Right atrium auricular region (tissue), 2 donors: ENCODE measurements at regions not wholly inside any gene's neighbourhood (a gene's known extent, or its start where the extent isn't known, plus 50 kb on each side); places are given as distances from the start of the nearest gene placed in this dataset.

Experiments used
- DNase-seq: peaks from one replicate; pipeline ENCODE4 v3.0.0-alpha.2; 2019; ENCODE audit warnings: low spot score
- H3K27ac ChIP-seq, 2 donors: fragments of 200-600 bp; sonication (generic); 1 replicate in 1 of 2; 2 replicates in 1 of 2; pipeline ENCODE4 v1.5.1; 2016 to 2019
- H3K27me3 ChIP-seq, 2 donors: fragments of 200-600 bp; sonication (generic); one replicate each; pipeline versions ENCODE4 v1.5.1 to v1.6.0; 2017 to 2019
- H3K36me3 ChIP-seq: fragments of 200-600 bp; sonication (generic); one replicate; pipeline ENCODE4 v1.5.1; 2016
- H3K4me1 ChIP-seq, 2 donors: fragments of 200-600 bp; sonication (generic); one replicate each; pipeline versions ENCODE4 v1.5.1 to v1.6.0; 2017 to 2019
- H3K4me3 ChIP-seq, 2 donors: fragments of 200-600 bp; sonication (generic); 1 replicate in 1 of 2; 2 replicates in 1 of 2; pipeline ENCODE4 v1.5.1; 2017 to 2019; ENCODE audit warnings: mild to moderate bottlenecking in 1 of 2, moderate library complexity in 1 of 2
- H3K9me3 ChIP-seq, 2 donors: fragments of 200-600 bp; sonication (generic); one replicate each; pipeline ENCODE4 v1.5.1; 2019
- CTCF ChIP-seq, 2 donors: fragments of 200-600 bp; sonication (generic); IDR thresholded peaks; one replicate each; pipeline ENCODE4 v1.5.1; 2019; ENCODE audit warnings: antibody characterized with exemption in 2 of 2

GRCh38 chr4:111209706-111210105 is 586.8 kb upstream of the PITX2 start:
- TF ChIP-seq CTCF (IDR thresholded peaks at IDR 0.05): no peak
- H3K36me3 ChIP-seq: no peaks in the 10 kb centered on the region
- H3K9me3 ChIP-seq: no peaks in the 10 kb centered on the region
- H3K4me1 ChIP-seq: no peaks in the 10 kb centered on the region
- no peaks in the 10 kb centered on the region for H3K27me3 ChIP-seq
- H3K4me3 ChIP-seq: no peak overlapping the region
- no peak overlapping the region for H3K27ac ChIP-seq
- no peak for DNase-seq

GRCh38 chr4:111210595-111210994 is 587.7 kb upstream of the PITX2 start:
- no peak overlapping the region for H3K4me3 ChIP-seq
- no peaks in the 10 kb centered on the region for H3K4me1 ChIP-seq
- no peak for DNase-seq
- H3K27me3 ChIP-seq: no peaks in the 10 kb centered on the region
- no peak overlapping the region for H3K27ac ChIP-seq
- TF ChIP-seq CTCF (IDR thresholded peaks at IDR 0.05): no peak
- no peaks in the 10 kb centered on the region for H3K36me3 ChIP-seq
- H3K9me3 ChIP-seq: no peaks in the 10 kb centered on the region

DNA sequence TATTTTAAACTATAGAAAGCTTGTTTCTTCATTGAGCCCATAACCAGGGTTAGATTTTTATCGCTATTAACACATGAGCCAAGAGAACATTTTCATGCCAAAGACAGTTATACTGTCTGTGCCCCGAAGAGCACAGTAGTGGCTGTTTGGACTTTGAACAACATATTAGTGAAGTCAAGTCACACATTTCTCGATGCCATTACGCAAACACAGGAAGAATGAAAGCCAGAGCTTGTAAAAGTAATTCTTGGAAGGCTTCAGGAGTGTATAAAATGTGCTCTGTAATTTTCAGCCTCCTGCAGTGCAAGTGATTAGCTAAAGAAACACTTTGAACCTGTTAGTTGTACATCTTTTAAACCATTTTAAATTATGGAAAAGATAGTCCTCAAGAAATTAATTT is 590.7 kb upstream of the PITX2 start:
- no peaks in the 10 kb centered on the region for H3K36me3 ChIP-seq
- no peak for DNase-seq
- TF ChIP-seq CTCF (IDR thresholded peaks at IDR 0.05): no peak
- no peaks in the 10 kb centered on the region for H3K27me3 ChIP-seq
- no peak overlapping the region for H3K27ac ChIP-seq
- no peak overlapping the region for H3K4me3 ChIP-seq
- no peaks in the 10 kb centered on the region for H3K9me3 ChIP-seq
- no peaks in the 10 kb centered on the region for H3K4me1 ChIP-seq

DNA sequence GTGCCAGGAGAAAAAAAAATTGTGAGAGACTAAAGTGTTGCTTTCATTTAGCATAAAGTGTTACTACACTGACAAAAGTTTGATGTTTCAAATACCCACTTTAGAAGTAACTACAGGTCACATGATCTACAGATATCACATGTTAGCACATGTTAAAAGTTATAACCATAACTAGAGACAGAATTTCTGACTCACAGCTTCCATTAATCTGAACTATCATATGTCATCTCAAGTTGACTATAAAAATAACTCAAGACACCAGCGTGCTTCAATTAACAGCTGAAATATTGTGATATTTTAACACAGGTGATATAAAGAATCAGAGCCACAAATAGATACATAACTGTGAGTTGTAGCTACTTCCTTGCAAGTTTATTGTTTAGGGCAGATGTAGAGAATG is 591.5 kb upstream of the PITX2 start:
- H3K4me1 ChIP-seq: no peaks in the 10 kb centered on the region
- no peak for DNase-seq
- H3K9me3 ChIP-seq: no peaks in the 10 kb centered on the region
- H3K36me3 ChIP-seq: no peaks in the 10 kb centered on the region
- TF ChIP-seq CTCF (IDR thresholded peaks at IDR 0.05): no peak
- no peak overlapping the region for H3K27ac ChIP-seq
- H3K4me3 ChIP-seq: no peak overlapping the region
- H3K27me3 ChIP-seq: no peaks in the 10 kb centered on the region

- no peaks in the 10 kb centered on the region for H3K9me3 ChIP-seq
- DNase-seq: no peak
- H3K4me1 ChIP-seq: no peaks in the 10 kb centered on the region
- no peaks in the 10 kb centered on the region for H3K27me3 ChIP-seq
- H3K4me3 ChIP-seq: no peak overlapping the region
- TF ChIP-seq CTCF (IDR thresholded peaks at IDR 0.05): no peak
- H3K36me3 ChIP-seq: no peaks in the 10 kb centered on the region
- H3K27ac ChIP-seq: no peak overlapping the region
Observed at GRCh38 chr4:111215755-111216154, 592.9 kb upstream of the PITX2 start.

GRCh38 chr4:111216791-111217190 is 593.9 kb upstream of the PITX2 start:
- H3K4me1 ChIP-seq: no peaks in the 10 kb centered on the region
- H3K36me3 ChIP-seq: no peaks in the 10 kb centered on the region
- no peak for DNase-seq
- TF ChIP-seq CTCF (IDR thresholded peaks at IDR 0.05): no peak
- no peak overlapping the region for H3K4me3 ChIP-seq
- H3K9me3 ChIP-seq: peaks cover 0 to 5% of the 10 kb centered on the region in 2 donors
- no peak overlapping the region for H3K27ac ChIP-seq
- no peaks in the 10 kb centered on the region for H3K27me3 ChIP-seq
